K562 (cell line): ENCODE measurements at regions not wholly inside any gene's neighbourhood (a gene's known extent, or its start where the extent isn't known, plus 50 kb on each side); places are given as distances from the start of the nearest gene placed in this dataset.

ENCODE experiments used
- ATAC-seq: fragments of 200-7000 bp; cut with Tn5 transposase; 3 replicates; pipeline ENCODE4 v1.9.1; 2020; ENCODE audit warnings: moderate library complexity
- BruUV-seq: library from RNA; stranded (reverse); fragments of 400-500 nt; replicated peaks from 2 replicates; lab custom pipeline; 2021; lab: Mats Ljungman, UMichigan
- CTCF ChIA-PET: fragments of 300-600 bp; formaldehyde crosslinking; extraction: SDS; loops from one replicate; lab custom pipeline; 2021; ENCODE audit warnings: low intra/inter-chr PET ratio; lab: Yijun Ruan, JAX
- POLR2A ChIA-PET: fragments of 300-600, 350-650 bp; sonication (Branson Sonifier 250); formaldehyde crosslinking; extraction: SDS; loops from one replicate; lab custom pipeline; 2021; ENCODE audit warnings: antibody characterized with exemption, inconsistent platforms; lab: Yijun Ruan, JAX
- DNase-seq, 4 experiments: peaks; one replicate each; pipeline versions ENCODE4 v3.0.0 to v3.0.0-alpha.2; 2011 to 2018; ENCODE audit warnings: low spot score in 3 of 4, mixed read lengths in 3 of 4; ENCODE audit errors: extremely low read depth in 1 of 4
- FAIRE-seq: peaks from 2 replicates; lab custom pipeline; 2011; peaks lifted over from hg19 to GRCh38; lab: Jason Lieb, UNC
- H2AFZ ChIP-seq: 2 replicates; pipeline ENCODE4 v1.6.0; 2011; ENCODE audit warnings: low read depth, low read length, control low read depth, inconsistent platforms
- H3K27ac ChIP-seq: fragments of 200-600 bp; 3 replicates; pipeline ENCODE4 v1.8.0; 2011; ENCODE audit warnings: low read depth, mild to moderate bottlenecking, control low read depth, inconsistent platforms, low read length, moderate library complexity, mixed read lengths; ENCODE audit errors: extremely low read depth
- H3K27me3 ChIP-seq, 2 experiments: fragments of 300-600 bp in 1 of 2; 2 replicates in 1 of 2; 3 replicates in 1 of 2; pipeline versions ENCODE4 v1.6.0 to v1.8.0; 2011; ENCODE audit warnings: inconsistent platforms in 2 of 2, low read length in 2 of 2, mild to moderate bottlenecking in 1 of 2, mixed read lengths in 1 of 2, moderate library complexity in 1 of 2; ENCODE audit not compliant: control insufficient read depth in 2 of 2, insufficient read depth in 2 of 2
- H3K36me3 ChIP-seq: fragments of 300-600 bp; 3 replicates; pipeline ENCODE4 v1.8.0; 2011; ENCODE audit warnings: mild to moderate bottlenecking, low read length, inconsistent platforms; ENCODE audit not compliant: control insufficient read depth, insufficient read depth
- H3K4me1 ChIP-seq, 2 experiments: fragments of 200-600 bp in 1 of 2; replicated peaks in 1 of 2; 2 replicates in 1 of 2; 3 replicates in 1 of 2; pipeline versions ENCODE4 v1.5.1 to v1.8.0; 2011; ENCODE audit warnings: inconsistent platforms in 2 of 2, low read length in 2 of 2, mild to moderate bottlenecking in 1 of 2, mixed read lengths in 1 of 2, moderate library complexity in 1 of 2; ENCODE audit not compliant: control insufficient read depth in 2 of 2, insufficient read depth in 2 of 2
- H3K4me2 ChIP-seq: 2 replicates; pipeline ENCODE4 v1.6.1; 2011; ENCODE audit warnings: low read length, control low read depth, inconsistent platforms, mixed read lengths; ENCODE audit not compliant: insufficient read depth
- H3K4me3 ChIP-seq: fragments of 200-600 bp; sonication (generic), shearing (Covaris generic); 2 replicates; pipeline ENCODE4 v1.5.1; 2016; ENCODE audit warnings: control low read depth, inconsistent platforms
- H3K79me2 ChIP-seq: fragments of 200-600 bp; 3 replicates; pipeline ENCODE4 v1.8.0; 2011; ENCODE audit warnings: low read length, inconsistent platforms; ENCODE audit not compliant: control insufficient read depth, insufficient read depth
- H3K9ac ChIP-seq, 2 experiments: 2 replicates each; pipeline versions ENCODE4 v1.6.0 to v1.6.1; 2011; ENCODE audit warnings: low read depth in 2 of 2, low read length in 2 of 2, control low read depth in 1 of 2, inconsistent platforms in 1 of 2, mild to moderate bottlenecking in 1 of 2, mixed read lengths in 1 of 2; ENCODE audit not compliant: insufficient read depth in 1 of 2
- H3K9me1 ChIP-seq: one replicate; pipeline ENCODE4 v1.6.0; 2011; ENCODE audit warnings: inconsistent platforms, mild to moderate bottlenecking, low read length, moderate library complexity; ENCODE audit not compliant: control insufficient read depth, insufficient read depth
- H3K9me3 ChIP-seq: replicated peaks from 2 replicates; pipeline ENCODE4 v1.5.1; 2011; ENCODE audit warnings: low read depth, low read length, inconsistent platforms; ENCODE audit not compliant: control insufficient read depth, insufficient read depth
- H4K20me1 ChIP-seq: replicated peaks from 2 replicates; pipeline ENCODE4 v1.6.1; 2011; ENCODE audit warnings: low read length, inconsistent platforms, mixed read lengths; ENCODE audit not compliant: control insufficient read depth, insufficient read depth
- BMI1 ChIP-seq: fragments of 150-350 bp; IDR thresholded peaks from 2 replicates; pipeline ENCODE4 v1.6.1; 2014; ENCODE audit warnings: low read length
- CBX5 ChIP-seq: IDR thresholded peaks from 2 replicates; pipeline ENCODE4 v1.6.1; 2014; ENCODE audit warnings: low read depth, borderline replicate concordance
- CCAR2 ChIP-seq: fragments of 200-400 bp; formaldehyde crosslinking; IDR thresholded peaks from 2 replicates; pipeline ENCODE4 v1.6.1; 2017; ENCODE audit warnings: mild to moderate bottlenecking, low read depth, low read length
- FOS ChIP-seq: IDR thresholded peaks from 3 replicates; pipeline ENCODE4 v1.6.1; 2011; ENCODE audit not compliant: insufficient read length; ENCODE audit errors: extremely low read depth
- MXI1 ChIP-seq: IDR thresholded peaks from 2 replicates; pipeline ENCODE4 v1.6.1; 2011; ENCODE audit warnings: low read depth, mild to moderate bottlenecking, improper control_type of control experiment, low read length
- NCOA1 ChIP-seq: fragments of 450-650 bp; IDR thresholded peaks from 2 replicates; pipeline ENCODE4 v1.6.1; 2016; ENCODE audit warnings: low read depth
- NONO ChIP-seq, 2 experiments: fragments of 200-400 bp in 1 of 2; fragments of 450-650 bp in 1 of 2; formaldehyde crosslinking in 1 of 2; IDR thresholded peaks; 2 replicates each; pipeline ENCODE4 v1.6.1; 2017; ENCODE audit warnings: low read depth in 2 of 2, mild to moderate bottlenecking in 2 of 2, moderate library complexity in 2 of 2, low read length in 1 of 2
- PHB2 ChIP-seq: fragments of 450-650 bp; IDR thresholded peaks from 2 replicates; pipeline ENCODE4 v1.6.1; 2017; ENCODE audit warnings: low read depth
- RFX1 ChIP-seq: fragments of 450-650 bp; IDR thresholded peaks from 2 replicates; pipeline ENCODE4 v1.6.1; 2016; ENCODE audit warnings: mild to moderate bottlenecking, moderate library complexity
- THRAP3 ChIP-seq: fragments of 450-650 bp; IDR thresholded peaks from 2 replicates; pipeline ENCODE4 v1.6.1; 2016; ENCODE audit warnings: mild to moderate bottlenecking, inconsistent platforms, borderline replicate concordance
- YY1 ChIP-seq, 3 experiments: IDR thresholded peaks; 2 replicates each; pipeline ENCODE4 v1.6.1; 2011; ENCODE audit warnings: low read length in 2 of 3, mild to moderate bottlenecking in 2 of 3, moderate library complexity in 2 of 3, borderline replicate concordance in 1 of 3, control low read depth in 1 of 3, low read depth in 1 of 3; ENCODE audit not compliant: insufficient read depth in 3 of 3, insufficient replicate concordance in 2 of 3, control insufficient read depth in 1 of 3, insufficient read length in 1 of 3; ENCODE audit errors: extremely low read depth in 1 of 3
- ZNF232 ChIP-seq: sonication (generic); formaldehyde crosslinking; IDR thresholded peaks from 2 replicates; pipeline ENCODE4 v1.8.0; 2022; ENCODE audit warnings: mild to moderate bottlenecking, missing genetic modification reagents
- in situ Hi-C: fragments of 300-500 bp; cut with MboI; formaldehyde crosslinking; loops from 4 replicates; pipeline ENCODE4 v1.15.0; 2018; ENCODE audit warnings: inconsistent platforms, mixed read lengths
- intact Hi-C: fragments of 100-400 bp; cut with micrococcal nuclease; formaldehyde crosslinking; loops from 2 replicates; pipeline ENCODE4 v1.14.2; 2022
- TF ChIP-seq, protein P1 (sequence below), 2 experiments: IDR thresholded peaks; 2 replicates each; pipeline ENCODE4 v1.6.1; 2011; ENCODE audit warnings: borderline replicate concordance in 1 of 2, control low read depth in 1 of 2, low read depth in 1 of 2, low read length in 1 of 2, mild to moderate bottlenecking in 1 of 2, mixed read lengths in 1 of 2, moderate library complexity in 1 of 2; ENCODE audit not compliant: insufficient read depth in 1 of 2, insufficient read length in 1 of 2, poor library complexity in 1 of 2, severe bottlenecking in 1 of 2; ENCODE audit errors: extremely low read depth in 1 of 2
- TF ChIP-seq, protein P2 (sequence below): IDR thresholded peaks from 2 replicates; pipeline ENCODE4 v1.6.1; 2012; ENCODE audit warnings: low read depth, low read length, improper control_type of control experiment, borderline replicate concordance
- TF ChIP-seq, protein P3 (sequence below): fragments of 250-450 bp; sonication (Bioruptor Pico); IDR thresholded peaks from 2 replicates; pipeline ENCODE4 v1.8.0; 2021; ENCODE audit warnings: borderline replicate concordance, mild to moderate bottlenecking, moderate library complexity; ENCODE audit not compliant: poor library complexity, severe bottlenecking
- TF ChIP-seq, protein P4 (sequence below): IDR thresholded peaks from 2 replicates; pipeline ENCODE4 v1.6.1; 2016; ENCODE audit warnings: missing genetic modification characterization, missing compliant biosample characterization

DNA sequence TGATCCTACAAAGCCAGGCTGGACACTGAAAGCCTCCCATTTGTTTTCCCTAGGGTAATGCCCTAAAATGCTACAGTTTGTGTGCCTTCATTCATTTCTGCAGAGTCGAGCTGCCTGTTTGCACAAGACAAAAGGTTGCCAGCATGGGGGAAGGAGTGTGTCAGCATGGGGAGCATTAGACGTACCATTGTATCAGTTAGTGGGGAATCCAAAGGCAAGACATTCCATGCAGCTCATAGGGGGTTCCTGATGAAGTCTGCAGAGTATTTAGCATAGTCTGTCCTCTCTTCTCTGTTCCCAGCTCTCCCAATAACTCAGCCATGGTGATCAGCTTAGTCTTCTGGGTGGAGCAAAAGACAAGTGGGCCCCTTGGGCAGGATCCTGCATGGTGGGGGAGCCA is 276.9 kb upstream of the PCDH7 start (continued):
- TF ChIP-seq PHB2: no peak
- TF ChIP-seq RFX1: no peak
- TF ChIP-seq, protein P1, sequence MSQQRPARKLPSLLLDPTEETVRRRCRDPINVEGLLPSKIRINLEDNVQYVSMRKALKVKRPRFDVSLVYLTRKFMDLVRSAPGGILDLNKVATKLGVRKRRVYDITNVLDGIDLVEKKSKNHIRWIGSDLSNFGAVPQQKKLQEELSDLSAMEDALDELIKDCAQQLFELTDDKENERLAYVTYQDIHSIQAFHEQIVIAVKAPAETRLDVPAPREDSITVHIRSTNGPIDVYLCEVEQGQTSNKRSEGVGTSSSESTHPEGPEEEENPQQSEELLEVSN (IDR thresholded peaks at IDR 0.05; ENCODE audit: borderline replicate concordance in 1 of 2, extremely low read depth in 1 of 2, insufficient read depth in 1 of 2, insufficient read length in 1 of 2, low read depth in 1 of 2, low read length in 1 of 2, poor library complexity in 1 of 2, severe bottlenecking in 1 of 2): no peak

DNA sequence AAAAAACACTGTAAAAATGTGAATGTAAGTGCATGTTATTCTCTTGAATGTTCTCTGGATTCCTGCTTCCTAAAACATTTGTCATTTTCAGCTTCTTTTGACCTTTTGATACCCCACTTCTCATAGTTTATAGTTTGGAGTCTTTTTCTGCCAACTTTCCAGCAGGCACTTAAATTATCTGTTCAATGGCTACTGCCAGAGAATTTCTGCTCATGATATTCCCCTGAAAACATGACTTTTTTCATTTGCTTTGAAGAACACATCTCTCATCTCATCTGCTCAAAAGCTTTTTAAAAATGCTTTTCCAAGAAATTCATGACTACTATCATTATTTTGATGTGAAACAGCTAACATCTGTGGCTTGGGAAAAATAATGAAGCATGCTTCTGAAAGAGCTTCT is 269.7 kb upstream of the PCDH7 start:
- no peak overlapping the region for H2AFZ ChIP-seq
- H3K79me2 ChIP-seq: no peaks in the 10 kb centered on the region
- BruUV-seq: no TSS peak
- no peak overlapping the region for H3K27ac ChIP-seq
- H3K4me3 ChIP-seq: no peak overlapping the region
- H3K4me2 ChIP-seq: no peak overlapping the region
- H4K20me1 ChIP-seq: no peaks in the 10 kb centered on the region
- ChIA-PET POLR2A (no interaction called here), CTCF (no interaction called here)
- intact Hi-C loops (no loop called here), in situ Hi-C loops (no loop called here)
- H3K4me1 ChIP-seq: no peaks in the 10 kb centered on the region
- no peaks in the 10 kb centered on the region for H3K27me3 ChIP-seq
- FAIRE-seq (no peak), DNase-seq (no peak), ATAC-seq (no peak)
- no peaks in the 10 kb centered on the region for H3K9me3 ChIP-seq
- H3K9me1 ChIP-seq: no peaks in the 10 kb centered on the region
- H3K9ac ChIP-seq: no peak overlapping the region
- H3K36me3 ChIP-seq: no peaks in the 10 kb centered on the region
- no peak for TF ChIP-seq CCAR2
- TF ChIP-seq YY1 (IDR thresholded peaks at IDR 0.05; ENCODE audit: borderline replicate concordance in 1 of 3, control insufficient read depth in 1 of 3, extremely low read depth in 1 of 3, insufficient read depth in 3 of 3, insufficient read length in 1 of 3, insufficient replicate concordance in 2 of 3, low read depth in 1 of 3, low read length in 2 of 3): no peak
- no peak for TF ChIP-seq FOS
- no peak for TF ChIP-seq NCOA1
- TF ChIP-seq, protein P2, sequence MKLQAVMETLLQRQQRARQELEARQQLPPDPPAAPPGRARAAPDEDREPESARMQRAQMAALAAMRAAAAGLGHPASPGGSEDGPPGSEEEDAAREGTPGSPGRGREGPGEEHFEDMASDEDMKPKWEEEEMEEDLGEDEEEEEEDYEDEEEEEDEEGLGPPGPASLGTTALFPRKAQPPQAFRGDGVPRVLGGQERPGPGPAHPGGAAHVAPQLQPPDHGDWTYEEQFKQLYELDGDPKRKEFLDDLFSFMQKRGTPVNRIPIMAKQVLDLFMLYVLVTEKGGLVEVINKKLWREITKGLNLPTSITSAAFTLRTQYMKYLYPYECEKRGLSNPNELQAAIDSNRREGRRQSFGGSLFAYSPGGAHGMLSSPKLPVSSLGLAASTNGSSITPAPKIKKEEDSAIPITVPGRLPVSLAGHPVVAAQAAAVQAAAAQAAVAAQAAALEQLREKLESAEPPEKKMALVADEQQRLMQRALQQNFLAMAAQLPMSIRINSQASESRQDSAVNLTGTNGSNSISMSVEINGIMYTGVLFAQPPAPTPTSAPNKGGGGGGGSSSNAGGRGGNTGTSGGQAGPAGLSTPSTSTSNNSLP: no peak
- no peak for TF ChIP-seq THRAP3
- TF ChIP-seq, protein P3, sequence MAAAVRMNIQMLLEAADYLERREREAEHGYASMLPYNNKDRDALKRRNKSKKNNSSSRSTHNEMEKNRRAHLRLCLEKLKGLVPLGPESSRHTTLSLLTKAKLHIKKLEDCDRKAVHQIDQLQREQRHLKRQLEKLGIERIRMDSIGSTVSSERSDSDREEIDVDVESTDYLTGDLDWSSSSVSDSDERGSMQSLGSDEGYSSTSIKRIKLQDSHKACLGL (CRISPR knock-in tag): no peak
- no peak for TF ChIP-seq MXI1
- no peak for TF ChIP-seq NONO (IDR thresholded peaks at IDR 0.05; ENCODE audit: low read depth in 2 of 2, low read length in 1 of 2)
- no peak for TF ChIP-seq BMI1
- no peak for TF ChIP-seq ZNF232 (CRISPR knock-in tag)
- TF ChIP-seq, protein P4, sequence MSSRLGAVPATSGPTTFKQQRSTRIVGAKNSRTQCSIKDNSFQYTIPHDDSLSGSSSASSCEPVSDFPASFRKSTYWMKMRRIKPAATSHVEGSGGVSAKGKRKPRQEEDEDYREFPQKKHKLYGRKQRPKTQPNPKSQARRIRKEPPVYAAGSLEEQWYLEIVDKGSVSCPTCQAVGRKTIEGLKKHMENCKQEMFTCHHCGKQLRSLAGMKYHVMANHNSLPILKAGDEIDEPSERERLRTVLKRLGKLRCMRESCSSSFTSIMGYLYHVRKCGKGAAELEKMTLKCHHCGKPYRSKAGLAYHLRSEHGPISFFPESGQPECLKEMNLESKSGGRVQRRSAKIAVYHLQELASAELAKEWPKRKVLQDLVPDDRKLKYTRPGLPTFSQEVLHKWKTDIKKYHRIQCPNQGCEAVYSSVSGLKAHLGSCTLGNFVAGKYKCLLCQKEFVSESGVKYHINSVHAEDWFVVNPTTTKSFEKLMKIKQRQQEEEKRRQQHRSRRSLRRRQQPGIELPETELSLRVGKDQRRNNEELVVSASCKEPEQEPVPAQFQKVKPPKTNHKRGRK: no peak
- TF ChIP-seq CBX5: no peak
